H9 (cell line): ENCODE measurements at regions not wholly inside any gene's neighbourhood (a gene's known extent, or its start where the extent isn't known, plus 50 kb on each side); places are given as distances from the start of the nearest gene placed in this dataset.

Experiments used
- DNase-seq: peaks from one replicate; pipeline ENCODE4 v3.0.0-alpha.2; 2017
- H2AFZ ChIP-seq: one replicate; pipeline ENCODE4 v1.6.1; 2013; ENCODE audit warnings: mild to moderate bottlenecking, low read length, control low read depth, moderate library complexity
- H2AK5ac ChIP-seq: 2 replicates; pipeline ENCODE4 v1.6.1; 2013; ENCODE audit warnings: low read length, control low read depth, mixed read lengths; ENCODE audit not compliant: insufficient read length
- H2BK120ac ChIP-seq: one replicate; pipeline ENCODE4 v1.6.1; 2013; ENCODE audit warnings: low read depth, mild to moderate bottlenecking, low read length, control low read depth, inconsistent platforms; ENCODE audit not compliant: poor library complexity, severe bottlenecking
- H2BK12ac ChIP-seq: 2 replicates; pipeline ENCODE4 v1.6.1; 2013; ENCODE audit warnings: low read length, control low read depth, mixed read lengths, low read depth; ENCODE audit not compliant: insufficient read length
- H2BK15ac ChIP-seq: 2 replicates; pipeline ENCODE4 v1.6.1; 2013; ENCODE audit warnings: low read depth, low read length, control low read depth
- H2BK20ac ChIP-seq: one replicate; pipeline ENCODE4 v1.6.1; 2013; ENCODE audit warnings: low read depth, mild to moderate bottlenecking, low read length, control low read depth, inconsistent platforms; ENCODE audit not compliant: poor library complexity, severe bottlenecking
- H2BK5ac ChIP-seq: 2 replicates; pipeline ENCODE4 v1.6.1; 2013; ENCODE audit warnings: low read length, control low read depth, mixed read lengths; ENCODE audit not compliant: insufficient read length
- H3K14ac ChIP-seq: 2 replicates; pipeline ENCODE4 v1.6.1; 2013; ENCODE audit warnings: low read length, control low read depth; ENCODE audit not compliant: insufficient read depth
- H3K18ac ChIP-seq: 2 replicates; pipeline ENCODE4 v1.6.1; 2013; ENCODE audit warnings: low read depth, mild to moderate bottlenecking, mixed read lengths, low read length, control low read depth; ENCODE audit not compliant: insufficient read length
- H3K23ac ChIP-seq: 2 replicates; pipeline ENCODE4 v1.6.1; 2013; ENCODE audit warnings: low read length, control low read depth, mixed read lengths, low read depth; ENCODE audit not compliant: insufficient read length
- H3K23me2 ChIP-seq: 2 replicates; pipeline ENCODE4 v1.6.1; 2013; ENCODE audit warnings: low read depth, mild to moderate bottlenecking, mixed read lengths, low read length, control low read depth; ENCODE audit not compliant: insufficient read length, poor library complexity, severe bottlenecking
- H3K27ac ChIP-seq: 2 replicates; pipeline ENCODE4 v1.5.1; 2013; ENCODE audit warnings: low read length, control low read depth, mixed read lengths, low read depth; ENCODE audit not compliant: insufficient read length
- H3K27me3 ChIP-seq: 2 replicates; pipeline ENCODE4 v1.6.1; 2013; ENCODE audit warnings: low read length, control low read depth, inconsistent platforms; ENCODE audit not compliant: insufficient read depth
- H3K4ac ChIP-seq: 2 replicates; pipeline ENCODE4 v1.6.1; 2013; ENCODE audit warnings: low read depth, mild to moderate bottlenecking, control low read depth, inconsistent platforms, low read length, moderate library complexity
- H3K4me1 ChIP-seq: 2 replicates; pipeline ENCODE4 v1.6.1; 2013; ENCODE audit warnings: low read length, control low read depth, inconsistent platforms; ENCODE audit not compliant: insufficient read depth
- H3K4me2 ChIP-seq: 2 replicates; pipeline ENCODE4 v1.6.1; 2013; ENCODE audit warnings: low read length, control low read depth, mixed read lengths; ENCODE audit not compliant: insufficient read length, insufficient read depth
- H3K56ac ChIP-seq: 2 replicates; pipeline ENCODE4 v1.6.1; 2013; ENCODE audit warnings: low read depth, mild to moderate bottlenecking, mixed read lengths, low read length, control low read depth; ENCODE audit not compliant: insufficient read length
- H3K79me1 ChIP-seq: 2 replicates; pipeline ENCODE4 v1.6.1; 2013; ENCODE audit warnings: low read depth, mild to moderate bottlenecking, moderate library complexity, low read length, control low read depth, inconsistent platforms; ENCODE audit not compliant: insufficient read depth, poor library complexity, severe bottlenecking
- H3K79me2 ChIP-seq: 2 replicates; pipeline ENCODE4 v1.6.1; 2013; ENCODE audit warnings: low read length, control low read depth, inconsistent platforms; ENCODE audit not compliant: insufficient read depth
- H3K9ac ChIP-seq: 2 replicates; pipeline ENCODE4 v1.6.1; 2013; ENCODE audit warnings: low read length, control low read depth, mixed read lengths; ENCODE audit not compliant: insufficient read length; ENCODE audit errors: extremely low read depth
- H3K9me3 ChIP-seq: one replicate; pipeline ENCODE4 v1.6.1; 2013; ENCODE audit warnings: low read depth, low read length, inconsistent platforms; ENCODE audit not compliant: control insufficient read depth
- H3T11ph ChIP-seq: one replicate; pipeline ENCODE4 v1.6.1; 2013; ENCODE audit warnings: mild to moderate bottlenecking, low read length, control low read depth, inconsistent platforms
- H4K20me1 ChIP-seq: one replicate; pipeline ENCODE4 v1.6.1; 2013; ENCODE audit not compliant: control insufficient read depth, insufficient read length, insufficient read depth
- H4K5ac ChIP-seq: 2 replicates; pipeline ENCODE4 v1.6.1; 2013; ENCODE audit warnings: low read depth, mild to moderate bottlenecking, mixed read lengths, low read length, control low read depth; ENCODE audit not compliant: insufficient read length
- H4K8ac ChIP-seq: replicated peaks from 2 replicates; pipeline ENCODE4 v1.6.1; 2013; ENCODE audit warnings: low read length, control low read depth, mixed read lengths, low read depth; ENCODE audit not compliant: insufficient read length
- H4K91ac ChIP-seq: 2 replicates; pipeline ENCODE4 v1.6.1; 2013; ENCODE audit warnings: low read depth, mild to moderate bottlenecking, moderate library complexity, mixed read lengths, low read length, control low read depth; ENCODE audit not compliant: insufficient read length
- H3K27ac Mint-ChIP-seq, 3 experiments: 2 replicates in 2 of 3; 3 replicates in 1 of 3; pipeline ENCODE4 v1.8.0; 2020 to 2021; ENCODE audit warnings: mixed read lengths in 3 of 3, mild to moderate bottlenecking in 1 of 3, moderate library complexity in 1 of 3
- H3K27me3 Mint-ChIP-seq: 2 replicates; pipeline ENCODE4 v1.8.0; 2021; ENCODE audit warnings: low read depth, mild to moderate bottlenecking, moderate library complexity, mixed read lengths
- H3K36me3 Mint-ChIP-seq, 3 experiments: 2 replicates in 2 of 3; 3 replicates in 1 of 3; pipeline ENCODE4 v1.8.0; 2020 to 2021; ENCODE audit warnings: low read depth in 3 of 3, mixed read lengths in 3 of 3; ENCODE audit not compliant: insufficient read depth in 1 of 3
- H3K4me1 Mint-ChIP-seq, 2 experiments: 2 replicates each; pipeline ENCODE4 v1.8.0; 2020; ENCODE audit warnings: mixed read lengths in 2 of 2
- H3K4me3 Mint-ChIP-seq, 2 experiments: 2 replicates in 1 of 2; 3 replicates in 1 of 2; pipeline ENCODE4 v1.8.0; 2020 to 2021; ENCODE audit warnings: mild to moderate bottlenecking in 2 of 2, mixed read lengths in 2 of 2, moderate library complexity in 1 of 2
- H3K9me3 Mint-ChIP-seq, 2 experiments: 2 replicates in 1 of 2; 3 replicates in 1 of 2; pipeline ENCODE4 v1.8.0; 2020; ENCODE audit warnings: mild to moderate bottlenecking in 2 of 2, mixed read lengths in 2 of 2, moderate library complexity in 1 of 2
- CTCF ChIP-seq: fragments of 200-600 bp; sonication (generic); conservative IDR thresholded peaks from 3 replicates; pipeline ENCODE4 v1.8.0; 2021; ENCODE audit warnings: antibody characterized with exemption, mild to moderate bottlenecking
- WGBS: extraction: QIAGEN DNeasy Blood & Tissue Kit; methylation state at CpG from one replicate; pipeline ENCODE4 v1.1.7; 2013; ENCODE audit warnings: missing lambda C conversion rate, low lambda C conversion rate, mixed read lengths; ENCODE audit not compliant: insufficient read length; ENCODE audit errors: extremely low coverage; 5-methylcytosine and 5-hydroxymethylcytosine counted together

GRCh38 chr1:212226467-212226866 is 58.7 kb upstream of the PPP2R5A start:
- Histone ChIP-seq H3K23ac (no peak overlapping the region), H4K91ac (no peak overlapping the region), H2BK120ac (no peak overlapping the region), H3K56ac (no peak overlapping the region), H4K8ac (no peak overlapping the region), H2BK5ac (no peak overlapping the region), H3K79me2 (no peaks in the 10 kb centered on the region), H3K23me2 (no peaks in the 10 kb centered on the region), H4K20me1 (no peaks in the 10 kb centered on the region), H2BK12ac (no peak overlapping the region), H3T11ph (no peak overlapping the region), H3K4me2 (no peak overlapping the region), H2BK15ac (no peak overlapping the region), H2AK5ac (no peak overlapping the region), H3K27ac (no peak overlapping the region), H3K4me1 (no peaks in the 10 kb centered on the region), H3K18ac (no peak overlapping the region), H3K27me3 (no peaks in the 10 kb centered on the region), H4K5ac (no peak overlapping the region), H2BK20ac (no peak overlapping the region), H3K9me3 (no peaks in the 10 kb centered on the region), H3K14ac (no peak overlapping the region), H2AFZ (no peak overlapping the region), H3K79me1 (no peaks in the 10 kb centered on the region), H3K4ac (no peak overlapping the region), H3K9ac (no peak overlapping the region)
- H3K4me3 Mint-ChIP-seq: peak overlapping the region in 1 of 2 experiments; percentile 39; a peak in 1 of 5 replicates
- no peaks in the 10 kb centered on the region for H3K36me3 Mint-ChIP-seq
- peak overlapping the region in 1 of 3 experiments; percentile 81; a peak in 1 of 7 replicates for H3K27ac Mint-ChIP-seq
- peaks cover 12% of the 10 kb centered on the region in 2 experiments for H3K4me1 Mint-ChIP-seq
- no peak for TF ChIP-seq CTCF
- H3K9me3 Mint-ChIP-seq: no peaks in the 10 kb centered on the region
- no peaks in the 10 kb centered on the region; the same call in 1 of the 2 replicates for H3K27me3 Mint-ChIP-seq
- DNase-seq: no peak
- no CpG with 5 or more reads among the region's 3 CpGs for WGBS
